Spleen (tissue), 11 donors: ENCODE measurements at regions not wholly inside any gene's neighbourhood (a gene's known extent, or its start where the extent isn't known, plus 50 kb on each side); places are given as distances from the start of the nearest gene placed in this dataset.

Source experiments
- DNase-seq: peaks from one replicate; pipeline ENCODE4 v3.0.0-alpha.2; 2020
- H3K27ac ChIP-seq, 8 donors: fragments of 200-600 bp; sonication (generic) in 7 of 8; 1 replicate in 4 of 8; 2 replicates in 4 of 8; pipeline versions ENCODE4 v1.5.0 to v1.8.0; 2016 to 2021; ENCODE audit warnings: inconsistent platforms in 4 of 8, mild to moderate bottlenecking in 4 of 8, moderate library complexity in 1 of 8
- H3K27me3 ChIP-seq, 7 donors: fragments of 200-600 bp; sonication (generic) in 6 of 7; replicated peaks in 1 of 7; 1 replicate in 4 of 7; 2 replicates in 3 of 7; pipeline versions ENCODE4 v1.5.0 to v1.8.0; 2016 to 2021; ENCODE audit warnings: inconsistent platforms in 3 of 7, mild to moderate bottlenecking in 1 of 7
- H3K36me3 ChIP-seq, 6 donors: fragments of 200-600 bp; sonication (generic) in 5 of 6; 1 replicate in 4 of 6; 2 replicates in 2 of 6; pipeline versions ENCODE4 v1.5.0 to v1.8.0; 2016 to 2021; ENCODE audit warnings: inconsistent platforms in 2 of 6
- H3K4me1 ChIP-seq, 6 donors: fragments of 200-600 bp; sonication (generic) in 5 of 6; 1 replicate in 3 of 6; 2 replicates in 3 of 6; pipeline versions ENCODE4 v1.5.0 to v1.8.0; 2016 to 2021; ENCODE audit warnings: inconsistent platforms in 3 of 6
- H3K4me3 ChIP-seq, 8 donors: fragments of 200-600 bp; sonication (generic) in 7 of 8; 1 replicate in 4 of 8; 2 replicates in 4 of 8; pipeline versions ENCODE4 v1.5.0 to v1.8.0; 2016 to 2021; ENCODE audit warnings: inconsistent platforms in 4 of 8, mild to moderate bottlenecking in 4 of 8, moderate library complexity in 2 of 8
- H3K9me3 ChIP-seq, 8 donors: fragments of 200-600 bp; sonication (generic) in 7 of 8; 1 replicate in 4 of 8; 2 replicates in 4 of 8; pipeline versions ENCODE4 v1.5.0 to v1.8.0; 2016 to 2021; ENCODE audit warnings: inconsistent platforms in 4 of 8
- POLR2A ChIP-seq, 3 donors: fragments of 450-650 bp; IDR thresholded peaks; one replicate each; pipeline ENCODE4 v1.5.1; 2017; ENCODE audit warnings: antibody characterized with exemption in 3 of 3, mild to moderate bottlenecking in 1 of 3
- POLR2AphosphoS5 ChIP-seq, 3 donors: sonication (generic); formaldehyde crosslinking; IDR thresholded peaks; one replicate each; pipeline ENCODE4 v1.5.1; 2017; ENCODE audit warnings: antibody characterized with exemption in 3 of 3
- WGBS, 5 donors: extraction: QIAGEN DNeasy Blood & Tissue Kit in 3 of 5; methylation state at CpG; one replicate each; pipeline versions ENCODE4 v1.1.5 to v1.1.7; 2013 to 2018; 5-methylcytosine and 5-hydroxymethylcytosine counted together
- intact Hi-C: fragments of 100-400 bp; cut with DNase I; formaldehyde crosslinking; loops from one replicate; pipeline ENCODE4 v1.15.0; 2023; ENCODE audit warnings: low total_unique reads
- TF ChIP-seq, protein P1 (sequence below), 11 experiments: fragments of 200-600 bp in 7 of 11; fragments of 450-650 bp in 4 of 11; sonication (generic) in 4 of 11; IDR thresholded peaks in 8 of 11; conservative IDR thresholded peaks in 3 of 11; 1 replicate in 7 of 11; 2 replicates in 4 of 11; pipeline versions ENCODE4 v1.4.0 to v1.8.0; 2016 to 2021; ENCODE audit warnings: antibody characterized with exemption in 11 of 11, inconsistent platforms in 4 of 11, mild to moderate bottlenecking in 1 of 11
- donor health status: healthy with polysubstance abuse.
- donor health status: DM: no; HTN: no; CAD: no; lungs with moderate emphysema.
- donor health status: DM: no; HTN: no; CAD: no.
- donor health status: Bipolar disorder and iron deficiency.
- donor health status: healthy.
- donor health status: DM: no; HTN: no; CAD: no.
- donor health status: DM: yes; HTN: yes; CAD: no.

DNA sequence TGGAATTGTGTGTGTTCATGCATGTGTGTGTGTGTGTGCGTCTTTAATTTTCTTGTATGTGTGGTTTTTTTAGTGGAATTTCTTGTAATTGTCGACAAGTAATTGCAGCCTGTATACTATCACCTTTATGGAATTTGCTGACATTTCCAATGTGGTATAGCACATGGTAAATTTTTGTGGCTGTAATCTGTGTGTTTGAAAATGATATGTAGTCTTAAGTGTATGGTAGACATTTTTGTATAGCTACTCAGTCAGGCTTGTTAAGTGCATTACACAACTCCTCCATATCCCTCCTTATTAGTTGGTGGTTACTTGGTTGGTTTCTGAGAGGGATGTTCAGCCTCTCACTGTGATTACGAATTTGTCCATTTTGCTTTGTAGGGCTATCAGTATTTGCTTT, 384.5 kb upstream of the HSF2 start:
- no peak for DNase-seq
- Histone ChIP-seq H3K36me3 (no peaks in the 10 kb centered on the region), H3K4me1 (no peaks in the 10 kb centered on the region), H3K4me3 (no peak overlapping the region), H3K9me3 (no peaks in the 10 kb centered on the region), H3K27me3 (no peaks in the 10 kb centered on the region), H3K27ac (no peak overlapping the region)
- intact Hi-C loops = no loop called here
- TF ChIP-seq POLR2AphosphoS5 (IDR thresholded peaks at IDR 0.05) = no peak
- no peak for TF ChIP-seq POLR2A (IDR thresholded peaks at IDR 0.05)
- WGBS, 5 donors = 73 to 91% (median 80%) methylated on average over 3 of the region's 3 CpGs

DNA sequence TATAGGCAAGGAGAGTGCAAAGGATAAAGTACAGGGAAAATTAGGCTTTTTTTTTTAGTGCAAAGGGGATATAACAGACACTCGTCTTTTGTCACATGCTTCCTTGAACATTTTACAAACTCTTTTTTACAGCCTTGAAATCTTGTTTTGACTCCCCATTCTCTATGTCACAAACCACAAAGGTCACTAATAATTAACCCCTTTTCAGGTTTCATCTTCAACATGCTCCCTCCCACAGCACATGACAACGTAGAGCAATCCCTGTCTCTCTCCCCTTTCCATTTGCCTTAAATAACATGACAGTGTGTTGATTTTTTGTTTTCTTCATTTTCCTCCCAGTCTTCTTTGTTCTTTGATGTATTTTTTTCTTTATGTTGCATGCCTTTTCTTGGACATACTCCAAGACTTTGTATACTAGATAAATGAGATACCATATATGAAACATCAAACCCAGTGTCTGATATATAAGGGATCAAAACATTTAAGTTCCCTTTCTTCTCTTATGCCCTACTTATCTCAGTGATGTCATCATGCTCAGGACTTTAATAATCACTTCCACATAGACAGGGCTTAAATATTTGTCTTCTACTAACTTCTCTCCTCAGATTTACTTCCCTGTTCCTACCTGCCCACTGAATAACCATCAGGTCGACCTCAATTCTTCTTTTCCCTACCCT, 378.7 kb upstream of the HSF2 start:
- H3K4me1 ChIP-seq = no peaks in the 10 kb centered on the region
- TF ChIP-seq POLR2A (IDR thresholded peaks at IDR 0.05) (no peak), POLR2AphosphoS5 (IDR thresholded peaks at IDR 0.05) (no peak)
- TF ChIP-seq, protein P1, sequence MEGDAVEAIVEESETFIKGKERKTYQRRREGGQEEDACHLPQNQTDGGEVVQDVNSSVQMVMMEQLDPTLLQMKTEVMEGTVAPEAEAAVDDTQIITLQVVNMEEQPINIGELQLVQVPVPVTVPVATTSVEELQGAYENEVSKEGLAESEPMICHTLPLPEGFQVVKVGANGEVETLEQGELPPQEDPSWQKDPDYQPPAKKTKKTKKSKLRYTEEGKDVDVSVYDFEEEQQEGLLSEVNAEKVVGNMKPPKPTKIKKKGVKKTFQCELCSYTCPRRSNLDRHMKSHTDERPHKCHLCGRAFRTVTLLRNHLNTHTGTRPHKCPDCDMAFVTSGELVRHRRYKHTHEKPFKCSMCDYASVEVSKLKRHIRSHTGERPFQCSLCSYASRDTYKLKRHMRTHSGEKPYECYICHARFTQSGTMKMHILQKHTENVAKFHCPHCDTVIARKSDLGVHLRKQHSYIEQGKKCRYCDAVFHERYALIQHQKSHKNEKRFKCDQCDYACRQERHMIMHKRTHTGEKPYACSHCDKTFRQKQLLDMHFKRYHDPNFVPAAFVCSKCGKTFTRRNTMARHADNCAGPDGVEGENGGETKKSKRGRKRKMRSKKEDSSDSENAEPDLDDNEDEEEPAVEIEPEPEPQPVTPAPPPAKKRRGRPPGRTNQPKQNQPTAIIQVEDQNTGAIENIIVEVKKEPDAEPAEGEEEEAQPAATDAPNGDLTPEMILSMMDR (IDR thresholded peaks at IDR 0.05 in 8 of 11, conservative IDR thresholded peaks at IDR 0.05 in 3 of 11) = no peak
- H3K36me3 ChIP-seq = no peaks in the 10 kb centered on the region
- DNase-seq = no peak
- 48 to 52% (median 51%) methylated on average over 3 of the region's 3 CpGs for WGBS, 5 donors
- H3K27me3 ChIP-seq = no peaks in the 10 kb centered on the region
- no peaks in the 10 kb centered on the region for H3K9me3 ChIP-seq
- no peak overlapping the region for H3K4me3 ChIP-seq
- intact Hi-C loops = no loop called here
- H3K27ac ChIP-seq = no peak overlapping the region

DNA sequence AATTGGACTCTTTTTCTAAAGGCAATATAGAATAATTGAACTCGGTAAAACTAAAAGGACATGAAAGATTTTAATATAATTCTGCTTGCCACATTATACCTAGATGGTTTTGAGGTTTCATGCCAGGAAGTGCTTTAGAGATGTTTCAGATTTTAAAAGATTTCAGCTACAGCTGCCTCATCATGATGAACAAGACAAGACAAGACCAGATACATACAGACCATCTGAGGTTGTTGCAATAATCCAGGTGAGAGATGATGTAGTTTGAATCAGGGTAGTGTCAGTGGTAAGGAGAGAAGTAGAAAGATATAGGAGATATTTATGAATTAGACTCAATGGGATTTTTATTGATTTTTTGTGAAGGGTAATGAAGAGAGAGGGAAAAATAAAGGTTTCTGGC, 374.3 kb upstream of the HSF2 start:
- no peak for TF ChIP-seq POLR2AphosphoS5 (IDR thresholded peaks at IDR 0.05)
- TF ChIP-seq, protein P1 (IDR thresholded peaks at IDR 0.05 in 8 of 11, conservative IDR thresholded peaks at IDR 0.05 in 3 of 11) = no peak
- TF ChIP-seq POLR2A (IDR thresholded peaks at IDR 0.05) = no peak

DNA sequence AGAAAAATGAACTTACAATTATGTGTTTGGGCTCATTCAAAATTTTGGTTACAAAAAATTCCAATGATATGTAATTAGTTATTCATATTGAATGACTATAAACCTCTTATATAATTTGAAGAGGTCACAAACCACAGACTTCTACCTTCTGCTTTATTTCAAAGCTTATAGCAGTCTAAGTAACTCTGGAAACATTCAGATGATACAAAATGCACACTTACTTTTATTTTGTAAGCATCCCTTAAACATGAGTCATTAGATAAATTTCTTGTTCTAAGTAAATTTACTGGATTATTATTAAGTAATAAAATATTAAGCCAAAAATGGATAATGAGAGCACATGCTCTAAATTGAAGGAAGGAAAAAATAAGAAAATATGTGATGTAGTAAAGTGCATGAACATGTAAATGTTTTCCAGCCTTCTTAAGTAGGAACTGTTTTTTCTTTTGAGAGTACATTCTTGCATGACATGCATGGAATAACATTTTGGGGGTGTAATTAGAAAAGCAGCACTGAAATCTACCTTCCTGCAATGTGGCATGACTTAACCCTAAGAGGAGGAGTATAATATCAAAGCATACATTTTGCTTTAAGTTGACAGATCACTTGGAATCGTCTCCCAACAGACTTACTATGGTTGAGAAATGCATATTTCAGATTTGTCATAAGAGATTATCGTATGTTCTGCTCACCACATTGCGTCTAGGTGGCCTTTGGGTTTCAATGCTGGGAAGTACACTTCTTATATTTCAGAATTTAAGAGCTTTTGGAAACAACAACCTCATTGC, 372.7 kb upstream of the HSF2 start:
- Histone ChIP-seq H3K4me3 (no peak overlapping the region), H3K27me3 (no peaks in the 10 kb centered on the region), H3K27ac (no peak overlapping the region), H3K36me3 (no peaks in the 10 kb centered on the region), H3K4me1 (no peaks in the 10 kb centered on the region), H3K9me3 (no peaks in the 10 kb centered on the region)
- DNase-seq = no peak
- 71 to 81% (median 76%) methylated on average over 3 of the region's 3 CpGs for WGBS, 5 donors
- no peak for TF ChIP-seq POLR2AphosphoS5 (IDR thresholded peaks at IDR 0.05)
- no peak for TF ChIP-seq POLR2A (IDR thresholded peaks at IDR 0.05)
- TF ChIP-seq, protein P1 (IDR thresholded peaks at IDR 0.05 in 8 of 11, conservative IDR thresholded peaks at IDR 0.05 in 3 of 11) = no peak
- intact Hi-C loops = no loop called here

More for the DNA sequence above, 374.3 kb upstream of the HSF2 start:
- no peak for DNase-seq
- Histone ChIP-seq H3K36me3 (no peaks in the 10 kb centered on the region), H3K9me3 (no peaks in the 10 kb centered on the region), H3K27ac (no peak overlapping the region), H3K4me1 (no peaks in the 10 kb centered on the region), H3K4me3 (no peak overlapping the region), H3K27me3 (no peaks in the 10 kb centered on the region)
- intact Hi-C loops = no loop called here
- WGBS, 5 donors = 75 to 94% (median 86%) methylated on average over 1 of the region's 1 CpG
